SW 1271 (cell line): ENCODE measurements at regions not wholly inside any gene's neighbourhood (a gene's known extent, or its start where the extent isn't known, plus 50 kb on each side); places are given as distances from the start of the nearest gene placed in this dataset.
"Not testable (repeated sequence)": the region's sequence is repeated elsewhere in the genome, so short reads cannot be mapped to it uniquely, and the experiment has no call there.

ENCODE experiments used
- DNase-seq, 2 experiments: peaks; one replicate each; lab custom pipeline; 2025; lab: John Stamatoyannopoulos, UW

- DNase-seq, result not testable (repeated sequence)
These were observed 403.8 kb downstream of the TBC1D32 start for GRCh38 chr6:120930500-120930899.

- DNase-seq, result no peak
These were observed 410.1 kb downstream of the TBC1D32 start for GRCh38 chr6:120924214-120924613.

GRCh38 chr6:120918137-120918536, 416.1 kb downstream of the TBC1D32 start:
- DNase-seq, result no peak

GRCh38 chr6:120916844-120917243, 417.4 kb downstream of the TBC1D32 start:
- no peak for DNase-seq

GRCh38 chr6:120913486-120913885, 420.8 kb downstream of the TBC1D32 start:
- DNase-seq, result no peak

GRCh38 chr6:120908767-120909166, 425.5 kb downstream of the TBC1D32 start:
- DNase-seq, result no peak

GRCh38 chr6:120903836-120904235, 430.4 kb downstream of the TBC1D32 start:
- no peak for DNase-seq

GRCh38 chr6:120899932-120900331, 434.3 kb downstream of the TBC1D32 start:
- no peak for DNase-seq

GRCh38 chr6:120894077-120894476, 440.2 kb downstream of the TBC1D32 start:
- DNase-seq, result no peak

GRCh38 chr6:120876931-120877330, 457.3 kb downstream of the TBC1D32 start:
- DNase-seq, result no peak

GRCh38 chr6:120876424-120876823, 457.9 kb downstream of the TBC1D32 start:
- no peak for DNase-seq

- no peak for DNase-seq
These were observed 458.4 kb downstream of the TBC1D32 start for GRCh38 chr6:120875900-120876299.

- no peak for DNase-seq
These were observed 459.9 kb downstream of the TBC1D32 start for GRCh38 chr6:120874422-120874821.

- DNase-seq, result no peak
These were observed 461.0 kb downstream of the TBC1D32 start for GRCh38 chr6:120873125-120873865.

GRCh38 chr6:120872262-120872578, 462.1 kb downstream of the TBC1D32 start:
- DNase-seq, result no peak

- DNase-seq, result no peak
These were observed 462.6 kb downstream of the TBC1D32 start for GRCh38 chr6:120871416-120872261.

- DNase-seq, result no peak
These were observed 464.9 kb downstream of the TBC1D32 start for GRCh38 chr6:120869397-120869796.

- no peak for DNase-seq
These were observed 476.9 kb downstream of the TBC1D32 start for GRCh38 chr6:120857422-120857821.

GRCh38 chr6:120854583-120854982, 479.7 kb downstream of the TBC1D32 start:
- DNase-seq, result no peak

GRCh38 chr6:120853489-120853888, 480.8 kb downstream of the TBC1D32 start:
- no peak for DNase-seq

GRCh38 chr6:120852293-120852849, 481.9 kb downstream of the TBC1D32 start:
- no peak for DNase-seq

GRCh38 chr6:120826253-120826652, 508.0 kb downstream of the TBC1D32 start:
- peak; percentile 1 to 24 for DNase-seq

GRCh38 chr6:120816794-120817193, 517.5 kb downstream of the TBC1D32 start:
- DNase-seq, result no peak
